GM12891 (cell line): ENCODE measurements at regions not wholly inside any gene's neighbourhood (a gene's known extent, or its start where the extent isn't known, plus 50 kb on each side); places are given as distances from the start of the nearest gene placed in this dataset.
"Not testable (repeated sequence)": the region's sequence is repeated elsewhere in the genome, so short reads cannot be mapped to it uniquely, and the experiment has no call there.

Source experiments
- DNase-seq: peaks from one replicate; pipeline ENCODE4 v3.0.0; 2011; ENCODE audit warnings: low spot score; ENCODE audit not compliant: insufficient read length
- FAIRE-seq: peaks from 2 replicates; lab custom pipeline; 2011; peaks lifted over from hg19 to GRCh38; lab: Jason Lieb, UNC
- PAX5 ChIP-seq: IDR thresholded peaks from 2 replicates; pipeline ENCODE4 v1.6.1; 2011; ENCODE audit warnings: low read length, moderate library complexity, mild to moderate bottlenecking; ENCODE audit not compliant: insufficient read depth, severe bottlenecking
- POLR2A ChIP-seq: IDR thresholded peaks from 2 replicates; pipeline ENCODE4 v1.6.1; 2011; ENCODE audit warnings: low read depth, low read length, control low read depth
- POLR2AphosphoS5 ChIP-seq: IDR thresholded peaks from 2 replicates; pipeline ENCODE4 v1.6.1; 2011; ENCODE audit warnings: low read depth, low read length, control low read depth
- POU2F2 ChIP-seq: IDR thresholded peaks from 2 replicates; pipeline ENCODE4 v1.6.1; 2011; ENCODE audit warnings: low read depth, mild to moderate bottlenecking, control low read depth, low read length, moderate library complexity
- SPI1 ChIP-seq: IDR thresholded peaks from 2 replicates; pipeline ENCODE4 v1.6.1; 2011; ENCODE audit warnings: low read depth, low read length, control low read depth
- TAF1 ChIP-seq: IDR thresholded peaks from 2 replicates; pipeline ENCODE4 v1.6.1; 2011; ENCODE audit warnings: low read depth, low read length, control low read depth

DNA sequence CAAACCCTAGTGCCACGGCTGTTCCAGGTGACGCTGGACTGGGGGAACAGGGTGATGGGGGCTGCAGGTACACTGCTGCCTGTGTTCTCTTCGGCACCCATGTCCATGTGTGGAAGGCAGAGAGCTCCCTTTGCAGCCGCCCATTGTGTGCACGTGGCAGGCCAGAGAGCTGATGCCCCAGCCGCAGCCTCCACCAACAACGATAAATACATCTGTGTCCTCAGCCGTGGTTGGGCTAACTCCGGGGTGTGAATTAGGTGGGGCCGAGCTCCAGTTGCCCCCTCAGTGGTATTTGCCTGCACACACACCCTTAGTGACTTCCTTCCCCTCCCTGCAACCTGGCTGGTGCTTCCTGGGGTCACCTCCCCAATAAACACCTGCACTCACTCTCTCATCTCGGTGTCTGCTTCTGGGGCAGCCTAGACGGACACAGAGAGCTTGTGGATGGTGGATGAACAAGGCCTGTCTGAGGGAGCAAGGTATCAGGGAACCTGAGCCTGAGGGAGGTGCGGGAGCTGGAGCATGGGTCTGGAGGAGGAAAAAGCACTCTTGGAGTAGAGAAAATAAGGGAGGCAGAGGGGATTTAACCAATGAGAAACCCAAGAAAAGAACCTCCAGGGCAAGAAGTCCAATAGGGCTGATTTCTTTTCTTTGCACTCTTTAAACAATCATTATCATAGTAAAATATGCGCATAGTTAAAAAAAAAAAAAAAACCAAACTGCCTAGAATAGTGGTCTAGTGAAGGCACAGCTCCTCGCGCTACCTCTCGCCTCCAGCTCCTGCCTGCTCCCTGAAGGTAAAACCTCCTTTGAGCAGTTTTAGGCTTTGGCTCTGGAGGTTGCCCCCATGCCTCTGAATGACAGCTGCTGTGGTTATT, 112.6 kb downstream of the ZNF664 start:
- DNase-seq (no peak), FAIRE-seq (no peak)
- TF ChIP-seq POU2F2 (no peak), TAF1 (no peak), PAX5 (no peak), SPI1 (no peak), POLR2A (no peak), POLR2AphosphoS5 (no peak)

DNA sequence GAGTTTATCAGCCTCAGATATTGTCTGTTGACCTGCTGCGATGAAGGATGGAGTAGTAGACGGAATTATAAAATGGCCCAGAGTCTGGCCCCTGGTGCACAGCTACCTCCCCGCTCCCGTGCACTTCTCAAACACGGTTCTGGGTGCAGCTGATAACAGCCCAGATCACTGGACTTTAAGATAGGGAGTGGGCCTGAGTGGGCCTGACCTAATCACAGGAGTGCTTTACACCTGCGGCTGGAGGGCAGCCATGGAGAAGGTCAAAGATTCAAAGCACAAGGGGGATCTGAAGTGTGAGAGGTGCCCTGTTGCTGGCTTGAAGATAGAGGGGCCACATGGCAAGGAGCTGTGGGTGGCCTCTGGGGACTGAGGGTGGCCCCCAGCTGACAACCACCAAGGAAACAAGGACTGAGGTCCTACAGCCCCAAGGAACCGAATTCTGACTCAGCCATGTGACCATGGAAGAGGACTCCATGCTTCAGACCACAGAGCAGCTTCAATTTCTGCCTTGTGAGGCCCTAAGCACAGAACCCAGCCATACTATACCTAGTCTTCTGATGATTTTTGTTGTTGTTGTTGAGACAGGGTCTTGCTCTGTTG, 113.4 kb downstream of the ZNF664 start:
- FAIRE-seq (no peak), DNase-seq (no peak)

DNA sequence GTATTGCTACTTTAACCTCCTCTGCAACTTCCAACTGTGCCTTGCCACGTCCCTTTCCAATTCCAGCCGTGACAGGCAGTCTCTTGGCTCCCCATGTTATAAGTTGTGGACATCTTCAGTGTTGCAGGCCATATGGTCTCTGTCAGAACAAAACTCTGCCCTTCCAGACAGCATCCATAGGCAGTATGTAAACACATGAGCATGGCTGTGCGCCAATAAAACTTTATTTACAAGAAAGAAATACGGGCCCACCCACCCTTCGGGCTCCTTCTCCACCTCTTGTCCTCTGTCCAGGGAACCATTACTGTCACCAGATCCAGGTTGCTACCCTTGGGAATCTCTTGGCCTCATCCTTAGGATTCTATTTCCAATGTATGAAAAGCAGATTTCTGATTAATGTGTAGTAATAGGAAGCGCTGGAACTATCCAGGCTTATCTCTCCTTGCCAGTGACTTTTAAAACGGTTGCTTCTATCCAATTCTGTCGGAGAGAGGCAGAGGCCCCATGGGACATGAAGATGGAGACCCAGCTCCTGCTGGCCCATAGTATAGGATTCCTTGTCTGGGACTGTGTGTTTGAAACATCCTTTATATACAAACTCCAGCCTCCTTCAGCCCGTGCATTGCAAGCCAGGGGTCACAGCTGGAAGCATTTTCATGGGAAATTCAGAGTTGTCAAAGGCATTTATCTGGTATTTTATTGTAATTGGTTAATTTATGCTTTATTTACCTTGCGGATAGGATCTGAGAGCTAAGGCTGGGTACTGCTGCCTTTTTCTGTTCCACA, 114.4 kb downstream of the ZNF664 start:
- DNase-seq, result no peak
- TF ChIP-seq TAF1, result no peak
- TF ChIP-seq POLR2A, result no peak
- TF ChIP-seq SPI1, result no peak
- TF ChIP-seq POU2F2, result no peak
- no peak for TF ChIP-seq POLR2AphosphoS5
- no peak for TF ChIP-seq PAX5
- FAIRE-seq, result no peak

More for the DNA sequence above, 113.4 kb downstream of the ZNF664 start:
- TF ChIP-seq TAF1, result no peak
- TF ChIP-seq PAX5, result no peak
- TF ChIP-seq POU2F2, result no peak
- no peak for TF ChIP-seq POLR2AphosphoS5
- TF ChIP-seq POLR2A, result no peak
- TF ChIP-seq SPI1, result no peak

DNA sequence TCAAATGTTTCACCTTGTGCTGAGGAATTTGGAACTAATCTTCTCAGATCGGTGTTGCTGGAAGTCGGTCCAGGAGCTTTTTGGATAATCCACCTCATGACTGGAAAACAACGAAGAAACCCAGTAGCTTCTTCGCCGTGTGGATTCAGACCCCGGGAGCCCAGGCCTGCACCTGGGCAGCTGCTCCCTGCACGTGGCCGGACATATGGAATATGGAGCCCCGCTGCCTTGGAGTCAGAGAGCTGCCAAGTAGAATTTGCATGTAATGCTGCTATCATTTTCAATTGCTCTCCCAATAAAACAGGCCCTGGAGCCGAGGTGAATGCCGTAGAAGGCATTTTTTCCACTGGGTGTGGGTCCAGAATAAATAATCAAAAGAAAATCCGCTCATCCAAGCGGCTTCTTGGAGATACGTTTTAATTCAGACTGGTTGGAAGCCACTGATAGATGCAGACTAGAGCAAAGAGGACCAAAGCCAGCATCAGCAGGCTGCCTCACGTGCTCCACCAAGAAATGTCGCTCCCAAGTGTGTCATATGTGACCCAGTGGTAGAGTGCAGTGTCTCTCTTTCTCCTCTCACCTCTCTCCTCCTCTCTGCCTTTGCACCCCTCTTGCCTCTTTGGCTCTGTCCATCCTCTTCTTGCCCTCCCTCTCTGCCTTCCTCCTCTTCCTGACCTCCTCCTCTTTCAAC, 115.3 kb downstream of the ZNF664 start:
- DNase-seq (no peak), FAIRE-seq (no peak)
- TF ChIP-seq POLR2AphosphoS5 (no peak), PAX5 (no peak), POLR2A (no peak), SPI1 (no peak), POU2F2 (no peak), TAF1 (no peak)

DNA sequence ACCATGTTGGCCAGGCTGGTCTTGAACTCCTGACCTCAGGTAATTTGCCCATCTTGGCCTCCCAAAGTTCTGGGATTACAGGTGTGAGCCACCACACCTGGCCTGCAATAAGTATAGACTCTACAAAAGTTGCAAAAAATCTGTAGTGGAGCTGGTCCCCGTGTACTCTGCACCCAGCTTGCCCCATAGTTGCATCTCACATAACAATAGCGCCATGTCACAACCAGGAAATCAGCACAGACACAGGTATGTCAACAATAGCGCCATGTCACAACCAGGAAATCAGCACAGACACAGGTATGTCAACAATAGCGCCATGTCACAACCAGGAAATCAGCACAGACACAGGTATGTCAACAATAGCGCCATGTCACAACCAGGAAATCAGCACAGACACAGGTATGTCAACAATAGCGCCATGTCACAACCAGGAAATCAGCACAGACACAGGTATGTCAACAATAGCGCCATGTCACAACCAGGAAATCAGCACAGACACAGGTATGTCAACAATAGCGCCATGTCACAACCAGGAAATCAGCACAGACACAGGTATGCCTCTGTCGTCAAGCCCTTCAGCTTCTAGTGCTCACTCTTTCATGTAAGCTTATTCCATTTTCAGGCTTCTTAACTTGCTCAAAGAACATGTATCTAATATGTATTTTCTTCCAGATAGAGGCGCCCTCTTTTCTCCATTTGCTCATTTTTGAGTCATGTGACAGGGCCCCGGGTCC, 116.3 kb downstream of the ZNF664 start:
- not testable (repeated sequence) for FAIRE-seq, DNase-seq

DNA sequence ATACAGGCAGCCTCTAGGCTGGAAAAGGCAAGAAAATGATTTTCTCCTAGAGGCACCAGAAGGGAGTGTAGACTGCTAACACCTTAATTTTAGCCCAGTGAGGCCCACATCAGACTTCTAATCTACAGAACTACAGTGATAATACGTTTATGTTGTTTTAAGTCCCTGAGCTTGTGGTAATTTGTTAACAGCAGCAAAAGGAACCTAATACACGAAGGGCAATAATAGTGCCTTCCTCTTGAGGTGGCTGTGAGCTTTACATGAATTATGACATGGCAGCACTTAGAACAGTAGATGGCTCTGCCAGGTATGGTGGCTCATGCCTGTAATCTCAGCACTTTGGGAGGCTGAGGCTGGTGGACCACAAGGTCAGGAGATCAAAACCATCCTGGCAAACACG, 118.8 kb downstream of the ZNF664 start:
- FAIRE-seq, result no peak
- DNase-seq, result no peak
- TF ChIP-seq PAX5 (no peak), POLR2AphosphoS5 (no peak), SPI1 (no peak), TAF1 (no peak), POLR2A (no peak), POU2F2 (no peak)

DNA sequence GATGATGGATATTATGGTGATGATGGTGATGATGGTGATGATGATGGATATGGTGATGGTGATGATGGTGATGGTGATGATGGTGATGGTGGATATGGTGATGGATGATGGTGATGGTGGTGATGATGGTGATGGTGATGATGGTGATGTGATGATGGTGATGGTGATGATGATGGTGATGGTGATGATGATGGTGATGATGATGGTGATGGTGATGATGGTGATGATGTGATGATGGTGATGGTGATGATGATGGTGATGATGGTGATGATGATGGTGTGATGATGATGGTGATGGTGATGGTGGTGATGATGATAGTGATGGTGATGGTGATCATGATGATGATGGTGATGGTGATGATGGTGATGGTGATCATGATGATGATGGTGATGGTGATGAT, 119.5 kb downstream of the ZNF664 start:
- DNase-seq, result not testable (repeated sequence)
- peak; percentile 87 for FAIRE-seq

DNA sequence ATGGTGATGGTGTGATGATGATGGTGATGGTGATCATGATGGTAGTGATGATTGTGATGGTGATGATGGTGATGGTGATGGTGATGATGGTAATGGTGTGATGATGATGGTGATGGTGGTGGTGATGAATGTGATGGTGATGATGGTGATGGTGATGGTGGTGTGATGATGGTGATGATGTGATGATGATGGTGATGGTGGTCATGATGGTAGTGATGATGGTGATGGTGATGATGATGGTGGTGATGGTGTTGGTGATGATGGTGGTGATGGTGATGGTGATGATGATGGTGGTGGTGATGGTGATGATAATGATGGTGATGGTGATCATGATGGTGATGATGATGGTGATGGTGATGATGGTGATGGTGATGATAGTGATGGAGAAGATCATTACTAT, 120.3 kb downstream of the ZNF664 start:
- FAIRE-seq (peak; percentile 74), DNase-seq (no peak)
- TF ChIP-seq POLR2A (no peak), TAF1 (no peak), POLR2AphosphoS5 (no peak), POU2F2 (no peak), PAX5 (no peak)

DNA sequence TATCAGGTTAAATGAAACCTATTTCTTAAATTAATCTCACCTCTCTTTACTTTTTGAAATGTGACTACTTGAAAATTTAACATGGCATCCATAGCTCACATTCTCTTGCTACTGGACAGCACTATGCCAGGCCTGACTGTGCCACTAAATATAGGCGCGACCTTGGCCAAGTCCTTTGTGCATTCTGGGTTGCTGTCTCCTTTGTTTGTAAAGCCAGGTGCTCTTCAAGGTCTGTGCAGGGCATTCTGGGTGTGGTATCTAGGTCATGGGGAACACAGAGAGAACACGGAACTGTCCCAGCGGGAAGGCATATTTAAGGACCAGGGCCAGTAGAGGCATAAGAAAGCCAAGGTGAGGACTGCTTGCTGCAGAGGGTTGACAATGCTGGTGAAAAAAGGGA, 121.2 kb downstream of the ZNF664 start:
- DNase-seq (no peak), FAIRE-seq (no peak)
- TF ChIP-seq PAX5 (no peak), POLR2A (no peak), SPI1 (no peak)
